K562 (cell line): ENCODE measurements at regions not wholly inside any gene's neighbourhood (a gene's known extent, or its start where the extent isn't known, plus 50 kb on each side); places are given as distances from the start of the nearest gene placed in this dataset.

Source experiments
- ATAC-seq: fragments of 200-7000 bp; cut with Tn5 transposase; 3 replicates; pipeline ENCODE4 v1.9.1; 2020; ENCODE audit warnings: moderate library complexity
- BruUV-seq: library from RNA; stranded (reverse); fragments of 400-500 nt; replicated peaks from 2 replicates; lab custom pipeline; 2021; lab: Mats Ljungman, UMichigan
- CTCF ChIA-PET: fragments of 300-600 bp; formaldehyde crosslinking; extraction: SDS; loops from one replicate; lab custom pipeline; 2021; ENCODE audit warnings: low intra/inter-chr PET ratio; lab: Yijun Ruan, JAX
- POLR2A ChIA-PET: fragments of 300-600, 350-650 bp; sonication (Branson Sonifier 250); formaldehyde crosslinking; extraction: SDS; loops from one replicate; lab custom pipeline; 2021; ENCODE audit warnings: antibody characterized with exemption, inconsistent platforms; lab: Yijun Ruan, JAX
- DNase-seq, 4 experiments: peaks; one replicate each; pipeline versions ENCODE4 v3.0.0 to v3.0.0-alpha.2; 2011 to 2018; ENCODE audit warnings: low spot score in 3 of 4, mixed read lengths in 3 of 4; ENCODE audit errors: extremely low read depth in 1 of 4
- FAIRE-seq: peaks from 2 replicates; lab custom pipeline; 2011; peaks lifted over from hg19 to GRCh38; lab: Jason Lieb, UNC
- H2AFZ ChIP-seq: 2 replicates; pipeline ENCODE4 v1.6.0; 2011; ENCODE audit warnings: low read depth, low read length, control low read depth, inconsistent platforms
- H3K27ac ChIP-seq: fragments of 200-600 bp; 3 replicates; pipeline ENCODE4 v1.8.0; 2011; ENCODE audit warnings: low read depth, mild to moderate bottlenecking, control low read depth, inconsistent platforms, low read length, moderate library complexity, mixed read lengths; ENCODE audit errors: extremely low read depth
- H3K27me3 ChIP-seq, 2 experiments: fragments of 300-600 bp in 1 of 2; 2 replicates in 1 of 2; 3 replicates in 1 of 2; pipeline versions ENCODE4 v1.6.0 to v1.8.0; 2011; ENCODE audit warnings: inconsistent platforms in 2 of 2, low read length in 2 of 2, mild to moderate bottlenecking in 1 of 2, mixed read lengths in 1 of 2, moderate library complexity in 1 of 2; ENCODE audit not compliant: control insufficient read depth in 2 of 2, insufficient read depth in 2 of 2
- H3K36me3 ChIP-seq: fragments of 300-600 bp; 3 replicates; pipeline ENCODE4 v1.8.0; 2011; ENCODE audit warnings: mild to moderate bottlenecking, low read length, inconsistent platforms; ENCODE audit not compliant: control insufficient read depth, insufficient read depth
- H3K4me1 ChIP-seq, 2 experiments: fragments of 200-600 bp in 1 of 2; replicated peaks in 1 of 2; 2 replicates in 1 of 2; 3 replicates in 1 of 2; pipeline versions ENCODE4 v1.5.1 to v1.8.0; 2011; ENCODE audit warnings: inconsistent platforms in 2 of 2, low read length in 2 of 2, mild to moderate bottlenecking in 1 of 2, mixed read lengths in 1 of 2, moderate library complexity in 1 of 2; ENCODE audit not compliant: control insufficient read depth in 2 of 2, insufficient read depth in 2 of 2
- H3K4me2 ChIP-seq: 2 replicates; pipeline ENCODE4 v1.6.1; 2011; ENCODE audit warnings: low read length, control low read depth, inconsistent platforms, mixed read lengths; ENCODE audit not compliant: insufficient read depth
- H3K4me3 ChIP-seq: fragments of 200-600 bp; sonication (generic), shearing (Covaris generic); 2 replicates; pipeline ENCODE4 v1.5.1; 2016; ENCODE audit warnings: control low read depth, inconsistent platforms
- H3K79me2 ChIP-seq: fragments of 200-600 bp; 3 replicates; pipeline ENCODE4 v1.8.0; 2011; ENCODE audit warnings: low read length, inconsistent platforms; ENCODE audit not compliant: control insufficient read depth, insufficient read depth
- H3K9ac ChIP-seq, 2 experiments: 2 replicates each; pipeline versions ENCODE4 v1.6.0 to v1.6.1; 2011; ENCODE audit warnings: low read depth in 2 of 2, low read length in 2 of 2, control low read depth in 1 of 2, inconsistent platforms in 1 of 2, mild to moderate bottlenecking in 1 of 2, mixed read lengths in 1 of 2; ENCODE audit not compliant: insufficient read depth in 1 of 2
- H3K9me1 ChIP-seq: one replicate; pipeline ENCODE4 v1.6.0; 2011; ENCODE audit warnings: inconsistent platforms, mild to moderate bottlenecking, low read length, moderate library complexity; ENCODE audit not compliant: control insufficient read depth, insufficient read depth
- H3K9me3 ChIP-seq: replicated peaks from 2 replicates; pipeline ENCODE4 v1.5.1; 2011; ENCODE audit warnings: low read depth, low read length, inconsistent platforms; ENCODE audit not compliant: control insufficient read depth, insufficient read depth
- H4K20me1 ChIP-seq: replicated peaks from 2 replicates; pipeline ENCODE4 v1.6.1; 2011; ENCODE audit warnings: low read length, inconsistent platforms, mixed read lengths; ENCODE audit not compliant: control insufficient read depth, insufficient read depth
- E2F6 ChIP-seq, 2 experiments: IDR thresholded peaks; 2 replicates each; pipeline ENCODE4 v1.6.1; 2011; ENCODE audit warnings: borderline replicate concordance in 1 of 2, control low read depth in 1 of 2, low read depth in 1 of 2, low read length in 1 of 2, mild to moderate bottlenecking in 1 of 2, mixed read lengths in 1 of 2, moderate library complexity in 1 of 2; ENCODE audit not compliant: insufficient read depth in 1 of 2, insufficient read length in 1 of 2, poor library complexity in 1 of 2, severe bottlenecking in 1 of 2; ENCODE audit errors: extremely low read depth in 1 of 2
- NBN ChIP-seq: fragments of 450-650 bp; IDR thresholded peaks from 2 replicates; pipeline ENCODE4 v1.6.1; 2016; ENCODE audit warnings: low read depth, mild to moderate bottlenecking
- OTX1 ChIP-seq: fragments of 450-650 bp; formaldehyde crosslinking; IDR thresholded peaks from 2 replicates; pipeline ENCODE4 v1.4.0; 2022; ENCODE audit warnings: mild to moderate bottlenecking
- SMC3 ChIP-seq: conservative IDR thresholded peaks from 2 replicates; pipeline ENCODE4 v1.6.1; 2011; ENCODE audit warnings: low read depth, low read length, improper control_type of control experiment; ENCODE audit not compliant: insufficient read depth
- in situ Hi-C: fragments of 300-500 bp; cut with MboI; formaldehyde crosslinking; loops from 4 replicates; pipeline ENCODE4 v1.15.0; 2018; ENCODE audit warnings: inconsistent platforms, mixed read lengths
- intact Hi-C: fragments of 100-400 bp; cut with micrococcal nuclease; formaldehyde crosslinking; loops from 2 replicates; pipeline ENCODE4 v1.14.2; 2022

DNA sequence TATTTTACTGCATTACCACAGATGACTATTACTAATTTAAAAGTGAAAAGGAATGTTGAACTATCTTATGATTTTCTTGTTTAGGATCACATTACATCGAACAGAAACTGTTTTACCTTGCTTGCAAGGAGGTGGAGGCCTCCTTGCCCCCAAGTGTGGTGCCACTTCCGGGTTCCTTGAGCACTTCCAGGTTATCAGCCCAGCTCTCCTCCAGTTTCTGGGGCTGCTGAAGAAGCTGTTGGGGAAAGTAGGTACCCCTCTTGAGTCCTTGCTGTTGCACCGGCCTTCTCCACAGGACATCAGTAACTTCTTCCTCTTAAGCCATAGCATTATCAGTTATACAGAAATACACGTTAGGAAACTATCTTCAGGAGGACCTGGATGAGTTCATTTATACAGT lies 278.2 kb downstream of the DMRT2 start (continued):
- TF ChIP-seq E2F6 (IDR thresholded peaks at IDR 0.05; ENCODE audit: borderline replicate concordance in 1 of 2, extremely low read depth in 1 of 2, insufficient read depth in 1 of 2, insufficient read length in 1 of 2, low read depth in 1 of 2, low read length in 1 of 2, poor library complexity in 1 of 2, severe bottlenecking in 1 of 2): no peak
- TF ChIP-seq, all 486 proteins: peak for 0

GRCh38 chr9:1331546-1332038 lies 281.4 kb downstream of the DMRT2 start:
- Histone ChIP-seq H3K27me3 (no peaks in the 10 kb centered on the region), H3K4me1 (no peaks in the 10 kb centered on the region), H2AFZ (no peak overlapping the region), H3K9ac (no peak overlapping the region), H3K4me2 (no peak overlapping the region), H3K4me3 (no peak overlapping the region), H3K36me3 (no peaks in the 10 kb centered on the region), H4K20me1 (no peaks in the 10 kb centered on the region)
- FAIRE-seq (no peak), DNase-seq (no peak)
- CTCF ChIA-PET: no interaction called here
- POLR2A ChIA-PET: no interaction called here
- BruUV-seq: no TSS peak
- no peak for TF ChIP-seq SMC3
- TF ChIP-seq NBN: no peak
- no peak for TF ChIP-seq OTX1
- TF ChIP-seq, all 486 proteins: peak for 0
- Histone ChIP-seq H3K79me2 (no peaks in the 10 kb centered on the region), H3K9me1 (no peaks in the 10 kb centered on the region), H3K27ac (no peak overlapping the region), H3K9me3 (no peaks in the 10 kb centered on the region)
- in situ Hi-C loops (no loop called here), intact Hi-C loops (no loop called here)
- no peak for ATAC-seq
